Activated gamma-delta T cell (primary cell): ENCODE measurements at regions not wholly inside any gene's neighbourhood (a gene's known extent, or its start where the extent isn't known, plus 50 kb on each side); places are given as distances from the start of the nearest gene placed in this dataset.
"Not testable (repeated sequence)": the region's sequence is repeated elsewhere in the genome, so short reads cannot be mapped to it uniquely, and the experiment has no call there.

Source experiments
- DNase-seq: peaks from one replicate; lab custom pipeline; 2025; lab: John Stamatoyannopoulos, UW

DNA sequence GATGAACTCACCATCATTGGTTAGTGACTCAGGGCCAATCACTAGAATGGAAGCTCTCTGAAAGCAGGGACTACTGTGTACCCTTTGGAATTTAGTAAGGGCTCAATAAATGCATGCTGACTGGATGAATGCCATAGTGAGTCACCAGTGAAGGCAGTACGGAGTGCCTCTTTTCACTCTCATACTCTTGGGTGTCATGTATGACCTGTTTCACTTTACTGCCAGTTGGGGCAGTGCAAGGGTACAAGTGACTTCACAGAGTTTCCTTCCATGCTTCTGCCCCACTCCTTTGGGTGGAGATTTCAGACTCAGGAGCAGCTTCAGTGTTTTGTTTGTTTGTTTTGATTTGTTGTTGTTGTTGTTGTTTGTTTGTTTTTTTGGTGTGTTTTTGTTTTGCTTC, 57.7 kb downstream of the SOX3 start:
- no peak for DNase-seq

DNA sequence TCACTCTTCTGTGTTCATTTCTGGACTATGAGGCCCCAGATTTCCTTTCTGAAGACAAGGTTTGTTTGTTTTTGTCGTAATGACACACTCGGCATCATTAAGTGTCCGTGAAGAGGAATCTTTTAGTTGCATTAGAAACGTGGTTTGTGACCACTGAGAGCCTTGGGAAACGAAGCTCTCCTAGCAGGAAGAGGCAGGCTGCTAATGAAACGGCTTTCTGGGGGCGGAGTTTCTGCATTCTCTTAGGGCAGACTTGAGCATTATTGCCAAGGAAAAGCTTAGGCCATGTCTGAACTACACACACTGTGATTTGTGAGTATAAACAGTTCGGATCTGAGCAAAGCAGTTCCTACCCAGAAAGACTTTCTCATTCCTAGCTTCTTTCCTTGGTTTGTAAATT, 64.0 kb downstream of the SOX3 start:
- DNase-seq: no peak

DNA sequence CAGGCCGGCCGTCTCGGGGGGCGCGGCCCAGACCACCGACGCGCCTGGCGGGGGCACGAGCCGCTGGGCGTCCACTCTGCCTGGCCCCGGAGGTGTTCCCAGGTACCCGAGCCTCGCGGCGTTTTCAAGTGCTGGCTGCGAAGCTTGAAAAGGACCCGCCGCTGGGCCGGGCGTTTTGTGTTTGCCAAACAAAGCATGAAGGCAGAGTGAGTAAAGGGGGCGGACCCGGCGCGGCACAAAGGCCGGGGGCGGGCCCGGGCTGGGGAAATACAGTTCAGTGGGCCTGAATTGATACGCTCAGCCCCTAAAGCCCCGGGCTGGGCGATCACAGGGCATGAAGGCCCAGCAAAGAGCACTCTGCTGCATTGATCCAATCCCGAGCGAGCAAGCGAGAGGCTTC, 65.4 kb downstream of the SOX3 start:
- no peak for DNase-seq

DNA sequence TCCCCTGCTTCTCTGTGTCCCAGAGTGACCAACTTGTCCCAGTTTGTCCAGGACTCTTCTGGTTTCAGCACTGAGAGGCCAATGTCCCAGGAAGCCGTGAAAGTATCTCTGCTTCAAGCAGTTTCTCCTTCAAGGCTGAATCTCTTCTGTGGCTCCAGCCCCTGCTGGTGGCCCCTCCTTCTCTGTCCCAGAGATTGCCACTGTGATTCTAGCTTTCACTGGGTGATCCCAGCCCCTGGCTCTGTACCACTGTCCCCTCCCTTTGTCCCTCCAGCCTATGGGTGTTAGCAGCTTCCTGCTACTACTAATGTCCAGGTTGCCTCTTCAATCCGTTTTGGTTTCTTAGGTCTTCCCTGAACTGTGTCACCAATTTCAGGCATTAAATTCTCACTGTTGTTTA, 70.5 kb downstream of the SOX3 start:
- no peak for DNase-seq

DNA sequence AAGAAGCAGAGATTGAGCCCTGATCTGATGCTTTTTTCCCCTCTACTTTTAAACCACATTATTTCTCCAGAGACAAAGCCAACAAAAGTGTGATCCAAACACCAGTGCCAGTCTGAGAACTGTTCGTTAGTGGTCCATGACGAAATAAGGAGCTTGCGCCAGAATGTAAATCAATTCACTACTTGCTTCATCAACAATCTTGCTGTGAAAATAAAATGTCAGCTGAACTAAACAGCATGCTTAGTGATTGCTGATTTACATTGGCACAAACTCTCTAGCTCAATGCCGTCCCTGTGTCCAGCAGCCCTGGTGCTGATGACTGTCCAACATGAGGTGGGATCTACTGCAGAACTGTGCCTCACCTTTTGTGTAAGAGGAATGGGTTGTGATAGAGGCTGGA, 71.3 kb downstream of the SOX3 start:
- no peak for DNase-seq

DNA sequence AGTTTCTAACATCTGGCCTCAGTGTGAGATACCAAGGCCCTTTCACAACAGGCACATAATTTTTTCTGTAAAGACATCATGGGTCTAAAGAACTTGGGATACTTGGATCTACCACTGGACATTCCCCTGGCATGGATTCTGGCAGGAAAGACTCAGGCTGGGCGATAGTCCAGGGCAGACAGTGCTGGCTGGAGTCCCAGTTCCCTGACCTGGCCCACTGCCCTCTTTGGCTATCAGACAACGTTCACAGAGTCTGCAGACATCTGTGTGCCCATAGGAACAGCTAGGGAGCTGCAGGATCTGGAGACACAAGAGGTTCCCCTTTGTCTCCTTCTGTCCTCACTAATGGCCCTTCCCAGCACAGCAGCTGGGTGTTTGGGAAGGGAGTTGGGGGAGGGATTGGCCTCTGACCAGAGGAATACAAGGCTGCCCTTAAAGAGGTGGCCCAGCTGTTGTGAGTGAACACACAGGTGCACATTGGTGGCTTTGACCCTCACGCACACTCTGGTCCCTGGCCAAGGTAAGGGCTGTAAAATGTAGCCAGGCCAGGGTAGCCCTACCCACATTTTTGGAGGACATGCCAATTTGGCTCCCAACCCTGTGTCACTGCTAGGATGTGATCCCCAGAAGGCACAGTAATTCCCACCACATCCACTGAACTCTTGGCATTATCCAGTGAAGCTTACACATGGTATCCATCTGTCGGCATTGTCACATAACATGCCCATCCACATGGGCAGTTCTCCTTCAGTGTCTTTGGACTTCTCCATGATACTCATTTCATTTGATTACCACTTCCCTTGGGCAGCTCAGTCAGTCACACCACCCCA, 72.3 kb downstream of the SOX3 start:
- DNase-seq: no peak

DNA sequence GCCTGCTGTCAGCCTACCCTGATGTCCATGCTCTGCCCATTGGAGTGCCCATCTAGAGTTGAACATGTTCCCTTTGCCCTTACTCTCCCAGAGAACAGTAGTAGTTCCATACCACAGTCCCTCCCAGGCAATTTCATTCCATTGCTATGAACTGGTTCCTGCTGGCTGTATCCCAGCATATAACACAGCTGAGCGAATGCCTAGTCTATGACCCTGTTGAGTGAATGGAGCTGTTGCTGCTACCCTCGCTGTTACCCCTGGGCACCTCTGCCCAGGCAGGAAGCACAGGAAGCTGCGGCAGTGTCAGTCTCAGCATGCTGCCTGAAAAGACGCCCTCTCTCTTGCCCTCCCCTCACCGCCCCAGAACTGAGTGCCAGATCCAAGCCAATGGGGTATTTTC, 73.3 kb downstream of the SOX3 start:
- no peak for DNase-seq

DNA sequence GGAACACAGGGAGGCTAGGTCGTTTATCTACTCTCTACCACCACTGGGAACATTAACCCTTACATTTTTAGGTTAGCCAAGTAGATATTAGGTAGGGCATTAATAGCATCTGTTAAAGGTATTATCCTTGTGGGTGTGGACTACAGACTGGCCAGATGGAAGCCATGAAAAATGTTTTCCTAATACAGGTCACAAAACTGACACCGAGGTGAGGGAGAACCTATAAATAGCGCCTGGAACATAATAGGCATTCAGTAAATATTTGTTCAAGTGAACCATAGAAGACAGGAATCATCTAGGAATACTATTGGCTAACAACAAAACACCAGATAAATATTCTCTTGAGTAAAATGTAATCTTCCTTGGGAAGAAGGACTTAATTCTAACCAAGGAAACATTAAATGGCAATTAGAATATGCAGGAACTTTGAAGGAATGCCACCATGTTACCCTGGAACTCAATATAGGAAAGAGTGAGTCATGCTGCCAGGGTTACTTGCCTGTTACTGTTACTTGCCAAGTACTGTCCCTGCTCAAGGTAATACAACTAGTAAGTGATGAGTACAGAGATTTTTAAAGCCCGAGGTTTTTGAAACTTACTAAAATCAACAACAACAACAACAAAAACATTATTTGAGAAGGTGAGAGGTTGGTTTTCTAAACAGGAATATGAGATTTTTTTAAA, 79.0 kb downstream of the SOX3 start:
- DNase-seq: no peak

DNA sequence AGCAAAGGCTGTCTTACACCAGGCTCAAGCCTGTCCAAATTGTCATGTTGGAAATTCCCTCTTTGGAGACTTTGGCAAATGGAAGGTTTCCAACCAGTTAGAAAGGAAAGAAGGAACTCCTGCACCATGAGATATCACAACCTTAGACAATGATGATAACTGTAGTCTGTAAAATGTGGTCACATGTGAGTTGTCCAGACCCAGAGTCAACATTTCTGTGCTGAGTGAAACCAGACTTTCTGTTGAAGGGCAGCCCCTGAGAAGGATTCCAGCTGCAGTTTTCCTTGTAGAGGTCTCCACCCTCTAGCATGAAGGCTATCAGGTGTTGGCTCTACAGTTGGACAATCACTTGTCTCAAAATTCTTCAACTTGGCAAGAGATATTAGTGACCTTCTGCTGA, 82.4 kb downstream of the SOX3 start:
- DNase-seq: no peak

DNA sequence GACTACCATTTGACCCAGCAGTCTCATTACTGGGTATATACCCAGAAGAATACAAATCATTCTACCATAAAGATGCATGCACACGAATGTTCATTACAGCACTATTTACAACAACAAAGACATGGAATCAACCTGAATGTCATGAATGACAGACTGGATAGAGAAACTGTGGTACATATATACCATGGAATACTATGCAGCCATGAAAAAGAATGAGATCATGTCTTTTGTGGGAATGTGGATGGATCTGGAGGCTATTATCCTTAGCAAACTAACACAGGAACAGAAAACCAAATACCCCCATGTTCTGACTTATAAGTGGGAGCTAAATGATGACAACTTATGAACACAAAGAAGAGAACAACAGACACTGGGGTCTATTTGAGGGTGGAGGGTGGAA, 102.7 kb downstream of the SOX3 start:
- DNase-seq: not testable (repeated sequence)

DNA sequence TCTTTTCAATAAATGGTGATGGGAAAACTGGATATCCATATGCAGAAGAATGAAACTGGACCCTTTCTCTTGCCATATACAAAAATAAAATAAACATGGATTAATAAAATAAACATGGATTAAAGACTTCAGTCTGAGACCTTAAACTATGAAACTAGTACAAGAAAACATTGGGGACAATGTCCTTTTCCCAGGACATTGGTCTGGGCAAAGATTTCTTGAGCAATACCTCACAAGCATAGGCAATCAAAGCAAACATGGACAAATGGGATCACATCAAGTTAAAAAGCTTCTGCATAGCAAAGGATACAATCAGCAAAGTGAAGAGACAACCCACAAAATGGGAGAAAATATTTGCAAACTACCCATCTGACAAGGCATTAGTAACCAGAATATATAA, 108.5 kb downstream of the SOX3 start:
- not testable (repeated sequence) for DNase-seq

DNA sequence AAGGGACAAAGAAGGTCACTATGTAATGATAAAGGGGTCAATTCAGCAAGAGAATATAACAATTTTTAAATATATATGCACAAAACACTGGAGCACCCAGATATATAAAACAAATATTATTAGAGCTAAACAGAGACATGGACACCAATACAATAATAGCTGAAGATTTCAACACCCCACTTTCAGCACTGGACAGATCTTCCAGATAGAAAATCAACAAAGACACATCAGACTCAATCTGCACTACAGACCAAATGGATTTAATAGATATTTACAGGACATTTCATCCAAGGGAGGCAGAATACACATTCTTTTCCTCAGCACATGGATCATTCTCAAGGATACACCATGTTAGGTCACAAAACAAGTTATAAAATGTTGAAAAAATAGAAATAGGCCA, 111.4 kb downstream of the SOX3 start:
- DNase-seq: no peak

DNA sequence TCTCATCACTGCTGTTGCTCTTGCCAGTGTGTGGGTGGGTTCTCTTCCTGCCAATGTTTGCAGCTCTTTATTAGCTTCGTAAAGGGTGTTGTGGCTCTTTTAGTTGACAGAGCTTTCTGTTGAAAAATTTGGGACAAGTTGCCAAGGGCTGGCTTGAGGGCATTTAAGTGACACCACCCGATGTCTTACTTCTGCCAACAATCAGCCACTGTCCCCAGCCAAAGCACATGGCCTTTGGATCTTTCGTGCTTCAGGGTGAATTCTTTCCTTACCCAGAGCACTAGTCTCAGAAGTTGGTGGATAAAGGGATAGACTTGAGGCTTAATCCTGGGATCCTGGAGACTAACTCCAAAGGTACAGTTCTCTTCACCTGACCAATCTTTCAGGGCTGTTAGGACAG, 113.6 kb downstream of the SOX3 start:
- DNase-seq: no peak

DNA sequence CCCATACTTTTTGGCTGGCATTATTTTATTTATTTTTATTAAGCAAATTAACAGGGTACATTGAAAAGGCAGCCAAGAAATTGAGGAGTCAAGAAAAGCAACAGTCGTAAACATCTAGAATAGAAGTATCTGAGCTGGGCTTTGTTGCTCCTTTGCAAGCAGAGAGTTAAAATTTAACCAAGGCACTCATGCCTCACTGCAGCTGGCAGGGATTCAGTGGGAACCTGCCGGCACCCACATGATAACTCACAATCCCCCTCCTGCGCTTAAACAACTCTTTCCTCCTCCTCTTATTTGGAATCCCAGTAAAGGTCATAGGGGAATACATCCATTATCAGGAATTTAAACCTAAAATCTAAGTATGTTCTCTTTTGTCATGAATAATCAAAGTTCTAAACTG, 115.5 kb downstream of the SOX3 start:
- DNase-seq: no peak

DNA sequence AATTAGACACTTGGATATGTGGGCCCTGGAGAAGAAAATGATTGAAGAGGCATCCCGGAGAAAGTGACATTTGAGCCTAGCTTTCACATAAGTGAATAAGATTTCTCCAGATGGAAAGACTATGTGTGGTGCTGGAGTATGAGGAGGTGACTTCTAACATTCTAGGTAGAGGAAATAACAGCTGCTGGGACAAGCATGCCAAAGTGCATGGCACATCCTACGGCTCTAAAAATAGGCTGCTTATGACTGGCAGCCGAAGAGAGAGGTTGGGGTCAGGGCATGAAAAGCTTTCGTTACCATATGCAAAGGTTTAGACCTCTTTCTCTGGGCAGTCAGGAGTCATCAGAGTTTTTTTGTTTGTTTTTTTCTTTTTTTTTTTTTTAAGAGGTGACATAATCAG, 142.0 kb downstream of the SOX3 start:
- DNase-seq: no peak

DNA sequence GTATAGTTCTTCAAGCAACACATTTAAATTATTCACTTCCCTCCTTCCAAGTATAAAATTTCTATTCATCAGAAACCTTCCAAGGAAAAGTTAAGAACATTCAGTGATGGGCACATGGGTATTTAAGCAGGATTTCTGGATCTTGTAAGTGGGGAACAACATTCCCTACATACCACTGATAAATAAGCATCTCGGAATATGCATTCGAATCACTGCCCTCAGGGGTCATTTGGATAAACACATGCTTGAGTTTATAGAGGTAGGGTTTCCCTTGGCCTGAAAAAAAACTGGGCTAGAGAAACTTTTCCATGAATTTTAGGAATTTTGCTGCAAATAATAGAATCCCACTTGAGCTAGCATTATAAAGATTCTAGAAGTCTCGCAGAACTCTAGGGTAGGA, 143.9 kb downstream of the SOX3 start:
- no peak for DNase-seq

DNA sequence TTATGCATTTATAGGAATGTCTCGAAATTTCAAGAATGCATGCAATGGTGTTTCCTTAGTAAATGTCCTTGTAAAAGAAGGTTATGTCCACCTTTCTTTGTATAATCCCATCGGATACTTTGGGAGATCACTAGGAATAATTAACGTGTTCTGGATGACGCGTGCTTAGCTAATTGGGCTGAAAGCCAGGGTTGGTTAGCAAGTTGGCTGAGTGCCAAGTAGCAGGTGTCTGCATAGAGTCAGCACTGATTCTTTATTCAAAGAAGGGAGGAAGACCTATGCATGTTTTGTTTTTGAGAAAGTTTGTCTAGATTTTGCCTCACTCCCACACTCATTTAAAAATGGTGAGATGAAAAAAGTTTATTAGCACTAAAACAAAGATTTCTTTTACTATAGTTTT, 144.6 kb downstream of the SOX3 start:
- DNase-seq: no peak

DNA sequence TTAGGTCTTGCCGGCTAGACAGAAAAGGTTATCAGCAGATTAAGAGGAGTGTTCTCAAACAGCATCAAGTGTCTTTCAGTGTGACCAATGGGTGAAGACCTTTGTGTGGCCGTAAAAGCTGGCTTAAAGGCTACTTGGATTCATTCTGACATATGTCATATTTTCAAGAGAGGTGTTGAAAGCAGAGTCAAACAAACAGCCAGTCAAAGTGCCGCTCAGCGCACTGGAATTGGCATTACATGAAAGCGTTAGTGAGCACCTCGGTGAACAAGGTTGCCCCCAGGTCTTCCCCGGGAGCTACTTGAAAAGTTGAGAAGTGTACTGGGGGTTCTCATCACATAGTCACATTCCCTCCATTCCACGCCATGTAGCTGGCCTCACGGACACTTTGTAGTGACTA, 148.9 kb downstream of the SOX3 start:
- no peak for DNase-seq

DNA sequence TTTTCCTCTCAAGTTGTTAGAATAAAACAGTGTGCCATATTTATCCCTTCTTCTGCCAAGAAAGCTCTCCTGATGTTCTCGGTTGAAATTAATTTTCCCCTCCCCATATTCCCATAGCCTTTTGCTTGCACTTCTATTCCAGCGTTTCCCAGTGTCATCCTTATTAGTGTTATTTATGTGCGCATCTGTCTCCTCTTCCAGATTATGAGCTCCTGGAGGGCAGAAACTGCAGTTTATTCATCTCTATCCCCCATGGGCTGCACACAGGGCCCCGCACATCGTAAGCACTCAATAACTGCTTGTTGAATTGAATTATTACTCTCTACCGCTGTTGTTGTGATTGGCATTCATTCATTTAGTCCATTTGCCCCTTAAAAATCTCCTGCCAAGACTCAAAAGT, 149.4 kb downstream of the SOX3 start:
- no peak for DNase-seq

DNA sequence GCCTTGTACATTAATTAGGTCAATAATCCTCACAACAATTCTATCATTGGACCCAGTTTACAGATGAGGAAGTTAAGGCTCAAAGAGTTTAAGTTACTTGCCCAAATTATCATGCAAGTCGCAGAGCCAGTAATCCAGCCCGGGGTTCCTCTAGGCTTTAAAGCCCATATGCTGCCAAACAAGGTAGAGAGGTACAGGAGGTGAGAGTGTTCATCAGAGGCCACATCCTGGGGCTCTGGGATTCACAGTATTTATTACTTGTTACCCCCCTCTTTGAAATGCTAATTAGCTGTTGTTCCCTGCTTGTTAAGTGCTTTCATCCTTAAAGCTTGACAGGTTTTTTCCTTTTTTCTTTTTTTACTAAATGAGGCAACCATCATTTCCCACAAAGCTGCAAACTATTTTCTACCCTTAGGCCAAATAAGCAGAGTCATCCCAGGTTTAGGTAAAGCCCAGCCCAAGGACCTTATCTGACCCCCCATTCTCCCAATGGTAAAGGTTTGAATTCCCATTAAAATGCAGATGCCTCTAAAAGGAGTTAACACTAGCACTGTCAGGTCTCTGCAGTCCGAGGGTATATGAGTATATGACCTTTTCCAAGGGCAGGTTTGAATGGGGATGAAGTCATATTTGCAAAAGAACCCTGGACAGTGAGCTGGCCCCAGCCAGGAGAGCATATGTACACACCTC, 150.3 kb downstream of the SOX3 start:
- DNase-seq: no peak

DNA sequence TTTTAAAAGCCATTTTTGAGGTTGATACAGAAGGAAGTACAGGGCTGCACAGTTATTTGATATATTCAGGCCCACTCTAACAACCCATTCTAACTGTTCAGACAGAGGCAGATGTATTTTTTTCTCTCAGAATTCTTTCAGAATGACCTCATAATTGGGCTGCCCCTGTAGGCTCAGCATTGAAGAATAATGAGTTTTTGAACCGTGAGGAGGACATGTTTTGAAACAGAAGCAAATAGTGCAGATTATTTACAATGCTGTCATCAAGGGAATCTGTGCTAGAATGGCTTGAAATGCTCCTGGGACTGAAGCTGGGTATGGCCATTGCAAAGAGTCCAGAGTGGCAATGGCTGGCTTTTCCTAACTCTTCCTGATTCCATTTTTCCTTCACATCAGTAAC, 158.1 kb downstream of the SOX3 start:
- DNase-seq: no peak

DNA sequence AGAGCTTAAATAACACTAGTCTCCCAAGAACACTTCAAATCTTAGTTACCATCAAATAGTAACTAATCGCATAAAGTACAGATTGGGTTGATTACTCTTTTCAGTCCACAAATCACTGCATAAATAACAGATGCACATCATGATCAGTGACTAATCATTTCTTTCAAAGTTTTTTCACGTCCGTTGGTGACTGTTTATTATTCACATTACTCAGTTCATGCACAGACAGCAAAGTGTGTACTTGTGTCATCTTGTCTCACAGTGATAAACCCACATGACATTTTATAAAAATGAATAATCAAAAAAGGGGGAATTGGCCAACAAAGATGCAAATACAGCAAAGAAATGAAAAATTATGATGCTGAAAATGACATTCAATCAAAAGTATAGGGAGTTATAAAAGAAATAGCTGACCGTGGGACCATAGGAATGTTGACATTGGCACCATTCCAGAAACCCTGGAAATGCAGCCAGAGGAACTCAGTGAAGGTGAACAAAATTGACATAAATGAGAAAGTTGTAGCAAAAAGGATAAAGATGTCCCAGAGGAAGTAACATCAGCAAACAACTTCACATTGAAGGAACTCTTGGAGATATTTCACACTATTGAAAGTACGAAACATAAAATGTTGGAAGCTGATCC, 161.5 kb downstream of the SOX3 start:
- DNase-seq: no peak

DNA sequence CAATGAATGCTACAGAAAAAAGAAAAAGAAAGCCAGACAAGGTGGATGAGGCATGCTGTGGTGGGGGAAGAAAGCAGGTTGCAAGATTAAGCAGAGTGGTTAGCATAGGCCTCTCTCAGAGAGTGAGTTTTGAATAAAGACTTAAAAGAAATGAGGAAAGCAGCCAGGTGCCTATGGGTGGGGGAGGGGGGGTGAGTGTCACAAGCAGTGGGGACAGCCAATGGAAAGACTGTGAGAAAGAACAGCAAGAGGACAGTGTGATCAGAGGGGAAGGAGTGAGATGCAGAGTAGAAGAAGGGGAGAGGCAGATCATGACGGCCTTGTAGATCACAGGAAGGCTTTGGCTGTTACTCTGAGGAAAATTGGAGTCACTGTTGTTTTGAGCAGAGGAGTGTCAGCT, 162.5 kb downstream of the SOX3 start:
- no peak for DNase-seq
